Tibial nerve (tissue), 3 donors: ENCODE measurements at regions not wholly inside any gene's neighbourhood (a gene's known extent, or its start where the extent isn't known, plus 50 kb on each side); places are given as distances from the start of the nearest gene placed in this dataset.

Experiments used
- CTCF ChIP-seq, 5 experiments: fragments of 200-600 bp in 3 of 5; fragments of 450-650 bp in 2 of 5; sonication (generic) in 3 of 5; IDR thresholded peaks; one replicate each; pipeline ENCODE4 v1.5.1; 2016 to 2019; ENCODE audit warnings: antibody characterized with exemption in 5 of 5, mild to moderate bottlenecking in 3 of 5, moderate library complexity in 2 of 5
- POLR2A ChIP-seq, 2 donors: fragments of 450-650 bp; IDR thresholded peaks; one replicate each; pipeline ENCODE4 v1.6.1; 2017; ENCODE audit warnings: antibody characterized with exemption in 2 of 2, mild to moderate bottlenecking in 2 of 2, moderate library complexity in 2 of 2

- TF ChIP-seq POLR2A (IDR thresholded peaks at IDR 0.05) (no peak), CTCF (IDR thresholded peaks at IDR 0.05) (no peak)
Measured at GRCh38 chr21:32087447-32087846, 191.4 kb downstream of the MIS18A start.
